Lower leg skin (tissue), 3 donors: ENCODE measurements at regions not wholly inside any gene's neighbourhood (a gene's known extent, or its start where the extent isn't known, plus 50 kb on each side); places are given as distances from the start of the nearest gene placed in this dataset.

ENCODE experiments used
- POLR2A ChIP-seq, 2 donors: fragments of 450-650 bp; IDR thresholded peaks; one replicate each; pipeline ENCODE4 v1.6.1; 2016 to 2017; ENCODE audit warnings: antibody characterized with exemption in 2 of 2, mild to moderate bottlenecking in 1 of 2, moderate library complexity in 1 of 2
- TF ChIP-seq, protein P1 (sequence below), 3 donors: fragments of 450-650 bp; IDR thresholded peaks; one replicate each; pipeline ENCODE4 v1.5.1; 2016; ENCODE audit warnings: antibody characterized with exemption in 3 of 3, mild to moderate bottlenecking in 3 of 3, moderate library complexity in 2 of 3

DNA sequence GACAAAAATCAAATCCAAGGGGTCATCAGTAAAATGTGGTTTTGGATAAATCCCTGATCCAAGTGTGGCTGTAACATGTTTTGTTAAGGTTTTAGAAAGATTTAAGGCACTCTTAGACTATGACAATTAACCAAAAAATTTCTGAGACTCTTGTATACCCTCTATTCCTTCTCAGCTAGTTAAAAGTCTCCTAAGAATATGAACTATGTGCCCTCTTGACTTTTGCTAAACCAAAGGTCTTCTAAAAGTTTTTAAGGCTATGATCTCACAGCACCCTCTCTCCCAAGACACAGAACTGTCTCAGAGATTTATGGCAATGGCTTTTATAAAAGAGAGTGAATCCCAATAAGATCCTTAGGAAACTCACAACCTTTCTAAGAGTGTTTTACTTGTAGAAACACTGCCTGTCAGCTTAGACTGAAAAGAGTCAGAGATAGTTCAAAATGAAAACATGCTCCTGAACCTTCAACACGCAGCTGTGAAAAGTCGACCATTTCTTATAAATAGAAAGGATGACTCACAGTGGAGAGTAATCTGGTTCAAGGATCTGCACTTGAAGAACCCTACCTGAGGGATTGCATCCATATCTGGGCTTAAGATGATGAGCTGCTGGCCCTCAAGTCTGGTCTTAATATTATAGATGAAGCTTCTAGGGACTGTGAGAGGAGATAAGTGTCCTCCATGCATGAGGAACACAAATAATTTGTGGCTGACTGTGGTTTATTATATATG lies 388.4 kb upstream of the GJE1 start:
- TF ChIP-seq POLR2A (IDR thresholded peaks at IDR 0.05), result no peak
- TF ChIP-seq, protein P1, sequence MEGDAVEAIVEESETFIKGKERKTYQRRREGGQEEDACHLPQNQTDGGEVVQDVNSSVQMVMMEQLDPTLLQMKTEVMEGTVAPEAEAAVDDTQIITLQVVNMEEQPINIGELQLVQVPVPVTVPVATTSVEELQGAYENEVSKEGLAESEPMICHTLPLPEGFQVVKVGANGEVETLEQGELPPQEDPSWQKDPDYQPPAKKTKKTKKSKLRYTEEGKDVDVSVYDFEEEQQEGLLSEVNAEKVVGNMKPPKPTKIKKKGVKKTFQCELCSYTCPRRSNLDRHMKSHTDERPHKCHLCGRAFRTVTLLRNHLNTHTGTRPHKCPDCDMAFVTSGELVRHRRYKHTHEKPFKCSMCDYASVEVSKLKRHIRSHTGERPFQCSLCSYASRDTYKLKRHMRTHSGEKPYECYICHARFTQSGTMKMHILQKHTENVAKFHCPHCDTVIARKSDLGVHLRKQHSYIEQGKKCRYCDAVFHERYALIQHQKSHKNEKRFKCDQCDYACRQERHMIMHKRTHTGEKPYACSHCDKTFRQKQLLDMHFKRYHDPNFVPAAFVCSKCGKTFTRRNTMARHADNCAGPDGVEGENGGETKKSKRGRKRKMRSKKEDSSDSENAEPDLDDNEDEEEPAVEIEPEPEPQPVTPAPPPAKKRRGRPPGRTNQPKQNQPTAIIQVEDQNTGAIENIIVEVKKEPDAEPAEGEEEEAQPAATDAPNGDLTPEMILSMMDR (IDR thresholded peaks at IDR 0.05), result no peak
